Middle frontal gyrus (tissue), 1 donor: ENCODE measurements at regions not wholly inside any gene's neighbourhood (a gene's known extent, or its start where the extent isn't known, plus 50 kb on each side); places are given as distances from the start of the nearest gene placed in this dataset.
"Not testable (repeated sequence)": the region's sequence is repeated elsewhere in the genome, so short reads cannot be mapped to it uniquely, and the experiment has no call there.

Source experiments
- DNase-seq: peaks from one replicate; pipeline ENCODE4 v3.0.0-alpha.2; 2015; ENCODE audit warnings: low spot score; ENCODE audit errors: extremely low spot score

DNA sequence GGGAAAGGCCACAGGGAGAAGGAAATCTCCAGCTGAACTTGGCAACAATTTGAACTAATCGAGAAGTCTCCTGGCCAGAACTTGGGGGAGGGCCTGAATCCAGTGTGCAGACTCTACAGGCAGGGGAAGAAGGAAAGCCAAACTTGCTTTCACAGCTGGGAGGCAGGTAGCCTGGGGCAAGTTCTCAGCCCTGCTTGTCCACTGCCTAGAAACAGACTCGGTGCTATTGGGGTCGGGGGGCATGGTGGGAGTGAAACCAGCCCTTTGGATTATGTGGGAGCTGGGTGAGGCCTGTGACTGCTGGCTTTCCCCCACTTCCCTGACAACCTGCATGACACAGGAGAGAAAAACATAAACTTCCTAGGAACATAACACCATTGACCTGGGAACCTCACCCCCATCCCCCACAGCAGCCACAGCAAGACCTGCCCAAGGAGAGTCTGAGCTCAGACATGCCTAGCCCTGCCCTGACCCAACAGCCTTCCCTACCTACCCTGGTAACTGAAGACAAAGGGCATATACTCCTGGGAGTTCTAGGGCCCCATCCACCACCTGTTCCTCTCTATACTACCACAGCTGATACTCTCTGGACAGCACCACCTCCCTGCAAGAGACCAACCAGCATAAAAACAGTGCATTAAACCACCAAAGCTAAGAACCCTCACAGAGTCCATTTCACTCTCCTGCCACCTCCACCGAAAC is 103.7 kb upstream of the MNS1 start:
- DNase-seq: no peak

DNA sequence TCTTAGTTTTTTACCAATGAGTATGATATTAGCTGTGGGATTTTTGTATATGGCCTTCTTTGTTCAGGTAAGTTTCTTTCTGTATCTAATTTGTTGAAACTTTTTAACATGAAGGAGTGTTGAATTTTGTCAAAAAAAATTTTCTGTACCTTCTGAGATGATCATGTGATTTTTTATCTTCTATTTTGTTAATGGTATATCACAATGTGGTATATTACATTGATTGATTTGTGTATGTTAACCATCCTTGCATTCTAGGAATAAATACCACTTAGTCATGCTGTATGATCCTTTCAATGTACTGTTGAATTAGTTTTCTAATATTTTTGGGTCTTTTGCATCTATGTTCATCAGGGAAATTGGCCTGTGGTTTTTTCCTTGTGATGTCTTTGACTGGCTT is 92.5 kb upstream of the MNS1 start:
- no peak for DNase-seq

DNA sequence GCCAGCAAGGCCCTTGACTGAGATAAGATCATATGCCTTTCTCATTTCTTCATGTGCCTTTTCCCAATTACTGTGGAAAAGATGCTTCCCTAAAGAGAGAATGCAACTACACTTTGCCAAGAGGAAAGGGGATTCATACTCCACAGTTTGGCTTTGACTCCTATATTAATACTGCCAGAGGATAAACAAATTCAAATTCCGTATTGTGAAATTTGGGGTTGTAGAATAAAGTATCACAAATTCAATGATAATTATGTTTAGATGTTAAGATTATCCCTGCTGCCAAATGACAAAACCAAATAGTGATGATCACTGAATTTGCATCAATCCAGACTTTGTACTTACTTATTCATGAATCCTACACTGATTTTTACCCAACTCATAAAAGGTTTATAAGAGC is 88.5 kb upstream of the MNS1 start:
- DNase-seq: no peak

DNA sequence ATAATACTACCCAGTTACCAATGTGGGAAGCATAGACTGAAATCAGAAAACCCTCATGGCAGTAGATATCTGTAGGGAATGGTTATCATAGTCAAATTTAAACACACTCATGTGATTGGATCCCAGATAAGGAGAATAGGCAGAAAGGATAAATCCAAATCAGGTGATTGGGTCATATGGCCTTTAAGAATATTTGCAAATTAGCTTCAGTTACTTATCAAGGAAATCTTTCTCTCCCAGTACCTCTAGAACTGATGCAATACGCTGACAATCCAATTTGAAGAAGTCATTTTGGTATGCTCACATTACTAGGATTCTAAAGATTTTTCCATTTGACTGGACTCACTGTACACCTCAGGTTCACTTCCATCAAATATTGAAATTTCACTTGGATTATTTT is 87.7 kb upstream of the MNS1 start:
- DNase-seq: no peak

DNA sequence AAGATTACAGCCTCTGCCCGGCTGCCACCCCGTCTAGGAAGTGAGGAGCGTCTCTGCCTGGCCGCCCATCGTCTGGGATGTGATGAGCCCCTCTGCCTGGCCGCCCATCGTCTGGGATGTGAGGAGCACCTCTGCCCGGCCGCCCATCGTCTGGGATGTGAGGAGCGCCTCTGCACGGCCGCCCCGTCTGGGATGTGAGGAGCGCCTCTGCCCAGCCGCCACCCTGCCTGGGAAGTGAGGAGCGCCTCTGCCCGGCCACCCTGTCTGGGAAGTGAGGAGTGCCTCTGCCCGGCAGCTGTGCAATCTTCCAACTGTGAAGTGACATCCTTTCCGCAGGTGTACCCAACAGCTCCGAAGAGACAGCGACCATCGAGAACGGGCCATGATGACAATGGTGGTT is 75.6 kb upstream of the MNS1 start:
- DNase-seq: not testable (repeated sequence)

DNA sequence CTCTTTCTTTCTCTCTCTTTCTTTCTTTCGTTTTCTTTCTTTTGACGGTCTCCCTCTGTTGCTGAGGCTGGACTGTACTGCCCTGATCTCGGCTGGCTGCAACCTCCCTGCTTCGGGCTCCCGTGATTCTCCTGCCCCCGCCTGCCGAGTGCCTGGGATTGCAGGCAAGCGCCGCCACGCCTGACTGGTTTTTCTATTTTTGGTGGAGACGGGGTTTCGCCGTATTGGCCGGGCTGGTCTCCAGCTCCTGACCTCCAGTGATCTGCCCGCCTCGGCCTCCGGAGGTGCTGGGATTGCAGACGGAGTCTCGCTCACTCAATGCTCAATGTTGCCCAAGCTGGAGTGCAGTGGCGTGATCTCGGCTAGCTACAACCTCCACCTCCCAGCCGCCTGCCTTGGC is 75.2 kb upstream of the MNS1 start:
- not testable (repeated sequence) for DNase-seq

DNA sequence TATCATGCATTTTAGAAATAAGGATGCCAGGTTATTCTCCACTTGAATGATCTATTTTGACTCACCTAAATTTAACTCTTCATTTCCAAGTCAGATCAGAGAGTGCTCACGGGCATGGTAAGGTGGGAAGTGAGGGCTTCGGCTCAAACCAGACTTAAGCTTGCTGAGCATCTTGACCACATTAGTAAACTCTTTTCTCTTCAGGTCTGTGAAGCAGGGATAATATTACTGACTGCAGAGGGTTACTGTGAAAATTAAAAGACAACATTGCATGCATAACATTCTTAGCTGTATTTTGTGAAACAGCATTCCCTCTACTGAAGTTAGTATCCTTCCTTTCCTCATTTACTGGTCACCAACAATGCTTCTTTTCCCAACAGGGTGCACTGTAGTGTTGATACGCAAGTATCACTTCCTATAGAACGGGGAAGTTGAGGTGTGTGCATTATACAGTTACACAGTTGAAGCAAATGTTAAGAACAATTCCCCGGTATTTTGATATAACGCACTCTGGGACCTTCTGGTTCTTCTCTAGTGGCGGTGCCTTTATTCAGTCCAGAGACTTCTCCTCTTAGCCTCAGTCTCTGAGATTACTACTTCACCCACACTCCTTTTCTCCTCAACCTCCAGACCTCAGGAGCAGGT is 74.1 kb upstream of the MNS1 start:
- no peak for DNase-seq

DNA sequence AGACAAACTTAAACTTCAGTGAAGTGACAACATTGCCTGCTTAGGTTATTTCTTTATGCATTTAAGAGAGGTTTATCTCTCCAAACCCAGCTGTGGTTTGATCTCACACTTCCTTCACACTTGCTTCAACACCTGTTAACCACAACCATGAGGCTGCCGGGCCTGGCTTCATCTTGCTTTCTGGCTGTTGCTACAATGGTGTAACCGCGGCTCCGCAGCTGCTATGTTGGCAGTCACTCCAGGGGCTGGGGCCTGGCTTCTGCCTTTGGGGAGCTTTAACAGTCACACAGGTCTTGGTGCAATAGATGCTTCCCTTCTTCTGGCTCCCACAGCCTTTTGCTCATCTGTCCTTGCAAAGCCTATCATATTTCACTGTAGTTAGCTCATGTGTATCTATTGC is 72.9 kb upstream of the MNS1 start:
- DNase-seq: no peak

DNA sequence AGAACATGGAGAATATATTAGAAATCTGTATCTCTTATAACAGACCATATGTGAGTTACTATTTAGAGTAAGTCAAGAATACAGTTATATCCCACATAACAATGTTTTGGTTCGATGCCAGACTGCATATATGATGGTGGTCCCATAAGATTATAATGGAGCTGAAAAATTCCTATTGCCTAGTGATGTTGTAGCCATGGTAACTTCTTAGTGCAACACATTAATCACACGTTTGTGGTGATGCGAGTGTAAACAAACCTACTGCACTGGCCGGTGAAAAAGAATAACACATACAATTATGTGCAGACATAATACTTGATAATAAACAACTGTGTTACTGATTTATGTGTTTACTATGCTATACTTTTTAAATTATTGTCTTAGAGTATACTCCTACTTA is 69.8 kb upstream of the MNS1 start:
- DNase-seq: no peak

DNA sequence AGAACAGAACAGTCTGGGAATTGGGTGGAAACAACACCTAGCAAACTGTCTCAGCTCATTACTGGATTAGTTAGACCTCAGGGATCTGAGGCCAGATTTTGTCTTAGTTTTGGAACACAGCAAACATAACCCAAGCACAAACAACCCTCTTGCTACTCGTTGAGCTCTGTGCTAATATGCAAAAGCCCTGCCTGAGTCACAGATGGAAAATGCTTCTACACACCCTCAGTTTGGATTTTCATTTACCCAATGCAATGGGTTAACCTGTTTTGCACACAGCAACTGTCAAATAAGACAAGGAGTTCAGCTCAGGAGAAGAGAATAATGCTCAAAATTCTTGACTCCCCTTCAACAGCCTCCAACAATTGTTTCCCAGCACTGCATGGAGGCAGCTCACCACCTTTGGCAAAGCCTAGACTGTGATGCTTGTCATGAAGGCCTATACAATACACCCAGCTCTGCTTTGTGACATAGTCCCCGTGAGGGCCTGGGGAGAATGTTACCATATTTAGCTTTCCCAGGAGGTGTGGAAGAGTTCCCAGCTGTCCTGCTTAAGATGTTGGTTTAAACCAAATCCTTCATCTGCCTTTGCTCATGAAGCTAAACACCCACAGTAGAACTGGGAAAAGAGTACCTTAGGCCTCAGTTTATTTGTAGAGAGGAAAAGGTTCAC is 68.9 kb upstream of the MNS1 start:
- DNase-seq: peak; percentile 33

DNA sequence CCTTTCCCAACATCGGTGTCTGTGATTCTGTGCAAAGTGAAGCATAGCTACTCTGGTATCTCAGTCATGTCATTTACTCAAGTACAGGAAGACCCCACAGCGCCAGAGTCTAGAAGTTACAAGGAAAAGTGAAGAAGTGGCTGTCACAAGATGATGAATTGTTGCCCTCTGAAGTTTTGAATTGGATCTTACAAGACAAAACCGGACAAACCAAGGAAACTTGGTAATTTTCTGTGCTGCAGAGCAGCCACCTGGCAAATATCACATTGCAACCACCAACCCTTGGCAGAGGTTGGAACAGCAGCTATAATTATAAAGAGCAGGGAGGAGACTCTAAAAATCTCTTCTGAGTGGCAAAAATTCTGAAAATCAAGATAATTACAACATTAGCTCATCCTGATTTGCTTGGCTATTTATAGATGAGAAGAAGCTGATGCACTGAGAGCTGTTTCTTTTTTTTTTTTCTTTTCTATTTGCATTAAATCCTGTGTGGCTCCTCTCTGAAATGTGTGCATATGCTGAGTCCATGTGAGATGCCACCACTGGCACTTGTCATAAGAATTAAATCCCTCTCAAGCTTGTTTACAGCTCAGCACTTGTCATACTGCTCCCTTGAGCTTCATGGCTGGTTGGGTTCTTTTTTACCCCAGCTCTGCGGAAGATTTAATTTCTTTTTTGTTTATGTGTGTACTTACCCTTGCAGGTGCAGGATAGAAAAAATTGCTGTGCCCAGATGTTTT is 68.0 kb upstream of the MNS1 start:
- peak; percentile 62 for DNase-seq

DNA sequence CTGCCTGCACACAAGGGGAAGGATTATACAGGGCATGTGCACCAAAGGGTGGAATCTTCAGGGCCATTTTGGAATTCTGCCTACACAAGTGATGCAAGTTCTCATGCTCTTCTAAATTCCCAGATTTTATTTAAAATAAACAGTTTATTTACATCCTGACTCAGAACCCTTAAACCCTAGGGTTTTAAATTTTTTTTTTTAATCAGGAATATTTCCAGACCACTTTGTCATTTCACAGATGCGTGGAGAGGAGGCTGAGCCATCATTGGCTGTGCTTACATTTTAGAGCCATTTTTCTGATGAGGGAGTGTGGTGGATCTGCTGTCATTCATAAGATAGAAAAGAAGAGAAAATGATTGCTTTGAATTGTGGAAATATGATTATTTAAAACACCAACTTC is 65.2 kb upstream of the MNS1 start:
- no peak for DNase-seq

DNA sequence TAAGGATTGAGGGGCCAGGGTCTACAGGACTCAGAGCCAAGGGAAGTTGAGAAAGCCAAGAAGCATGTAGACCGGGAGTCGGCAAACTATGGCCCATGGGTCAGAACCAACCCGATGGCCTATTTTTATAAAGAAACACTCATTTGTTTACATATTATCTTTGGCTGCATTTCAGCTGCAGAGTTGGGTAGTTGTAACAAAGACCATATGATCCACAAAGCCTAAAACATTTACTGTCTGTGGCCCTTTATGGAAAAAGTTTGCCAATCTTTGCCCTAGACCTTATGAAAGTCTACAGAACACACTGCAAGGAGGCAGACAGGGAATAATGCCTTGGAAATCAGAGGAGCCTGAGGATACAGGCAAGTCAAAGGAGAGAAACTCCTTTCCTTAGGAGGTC is 63.2 kb upstream of the MNS1 start:
- no peak for DNase-seq

DNA sequence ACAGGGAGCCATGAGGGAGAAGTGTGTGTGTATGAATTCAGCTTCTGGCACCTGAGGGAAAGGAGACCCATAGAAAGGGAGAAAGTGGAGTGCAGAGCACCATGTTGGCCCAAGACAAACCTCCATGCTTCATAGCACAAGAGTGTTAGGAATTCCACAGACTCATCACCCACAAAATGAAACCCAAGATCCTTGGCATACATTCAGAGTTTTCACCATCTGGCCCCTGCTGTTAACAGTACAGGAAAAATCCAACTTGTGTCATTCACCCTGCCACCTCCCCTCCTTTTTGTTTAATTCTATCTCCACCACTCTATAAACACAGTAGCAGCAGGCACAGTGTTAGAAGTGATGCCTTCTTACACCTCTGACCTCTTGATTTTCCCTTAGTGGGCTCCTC is 60.0 kb upstream of the MNS1 start:
- no peak for DNase-seq

DNA sequence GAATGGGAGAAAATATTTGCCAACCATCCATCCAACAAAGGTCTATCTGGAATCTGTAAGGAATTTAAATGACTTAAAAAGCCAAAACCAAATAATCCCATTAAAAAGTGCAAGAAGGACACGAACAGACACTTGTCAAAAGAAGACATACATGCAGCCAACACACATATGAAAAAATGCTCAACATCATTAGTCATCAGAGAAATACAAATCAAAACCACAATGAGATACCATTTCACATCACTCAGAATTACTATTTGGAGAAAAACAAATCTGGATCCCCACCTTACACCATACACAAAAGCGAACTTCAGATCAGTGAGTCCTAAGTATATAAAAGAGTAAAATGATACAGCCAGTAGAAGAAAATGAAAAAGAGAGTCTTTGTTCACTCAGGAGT is 58.6 kb upstream of the MNS1 start:
- no peak for DNase-seq

DNA sequence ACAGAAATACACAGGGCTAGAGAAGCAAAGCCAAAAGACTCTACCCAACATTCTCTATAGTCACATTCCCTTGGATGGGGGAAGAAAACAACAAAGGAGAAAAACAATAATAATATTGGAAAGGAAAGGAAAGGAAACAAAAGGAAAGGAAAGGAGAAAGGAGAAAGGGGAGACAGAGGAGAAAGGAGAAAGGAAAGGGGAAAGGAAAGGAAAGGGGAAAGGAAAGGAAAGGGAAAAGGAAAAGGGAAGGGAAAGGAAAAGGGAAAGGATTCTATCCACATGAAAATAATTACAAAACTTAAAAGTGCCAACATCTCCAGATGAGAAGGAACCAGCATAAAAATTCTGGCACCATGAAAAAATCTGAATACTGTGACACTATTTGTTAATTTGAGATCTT is 54.1 kb upstream of the MNS1 start:
- no peak for DNase-seq
